Activated CD8-positive, alpha-beta memory T cell treated with anti-CD3 and anti-CD28 coated beads, Interleukin-2, amount 50 U/mL, for 24 hours (primary cell): ENCODE measurements at regions not wholly inside any gene's neighbourhood (a gene's known extent, or its start where the extent isn't known, plus 50 kb on each side); places are given as distances from the start of the nearest gene placed in this dataset.

Experiments used
- DNase-seq: peaks from one replicate; pipeline ENCODE4 v3.0.0-alpha.2; 2020; ENCODE audit errors: extremely low read depth

- DNase-seq, result no peak
Measured at GRCh38 chr3:110752307-110752706, 319.3 kb upstream of the NECTIN3 start.

- DNase-seq, result no peak
Measured at GRCh38 chr3:110753516-110753915, 318.1 kb upstream of the NECTIN3 start.

GRCh38 chr3:110754212-110754916 lies 317.3 kb upstream of the NECTIN3 start:
- DNase-seq, result no peak

- no peak for DNase-seq
Measured at GRCh38 chr3:110755345-110755744, 316.3 kb upstream of the NECTIN3 start.

- no peak for DNase-seq
Measured at GRCh38 chr3:110756705-110757104, 314.9 kb upstream of the NECTIN3 start.

- DNase-seq, result no peak
Measured at GRCh38 chr3:110758208-110758607, 313.4 kb upstream of the NECTIN3 start.

- DNase-seq, result no peak
Measured at GRCh38 chr3:110767156-110767555, 304.5 kb upstream of the NECTIN3 start.

GRCh38 chr3:110767838-110768237 lies 303.8 kb upstream of the NECTIN3 start:
- no peak for DNase-seq

- no peak for DNase-seq
Measured at GRCh38 chr3:110773413-110773954, 298.1 kb upstream of the NECTIN3 start.

GRCh38 chr3:110774496-110775265 lies 296.9 kb upstream of the NECTIN3 start:
- no peak for DNase-seq

GRCh38 chr3:110779581-110779980 lies 292.0 kb upstream of the NECTIN3 start:
- no peak for DNase-seq

GRCh38 chr3:110783541-110783940 lies 288.1 kb upstream of the NECTIN3 start:
- DNase-seq, result no peak

GRCh38 chr3:110788794-110789193 lies 282.8 kb upstream of the NECTIN3 start:
- no peak for DNase-seq

- DNase-seq, result no peak
Measured at GRCh38 chr3:110789315-110789714, 282.3 kb upstream of the NECTIN3 start.

GRCh38 chr3:110790631-110791030 lies 281.0 kb upstream of the NECTIN3 start:
- DNase-seq, result no peak

- no peak for DNase-seq
Measured at GRCh38 chr3:110791995-110792686, 279.5 kb upstream of the NECTIN3 start.

- DNase-seq, result no peak
Measured at GRCh38 chr3:110793611-110794010, 278.0 kb upstream of the NECTIN3 start.

GRCh38 chr3:110795163-110795562 lies 276.5 kb upstream of the NECTIN3 start:
- no peak for DNase-seq

GRCh38 chr3:110799271-110799670 lies 272.3 kb upstream of the NECTIN3 start:
- DNase-seq, result no peak

GRCh38 chr3:110804856-110805255 lies 266.8 kb upstream of the NECTIN3 start:
- no peak for DNase-seq

GRCh38 chr3:110806924-110807323 lies 264.7 kb upstream of the NECTIN3 start:
- DNase-seq, result no peak

GRCh38 chr3:110808630-110809029 lies 263.0 kb upstream of the NECTIN3 start:
- no peak for DNase-seq
